Left colon (tissue), 2 donors: ENCODE measurements at regions not wholly inside any gene's neighbourhood (a gene's known extent, or its start where the extent isn't known, plus 50 kb on each side); places are given as distances from the start of the nearest gene placed in this dataset.
"Not testable (repeated sequence)": the region's sequence is repeated elsewhere in the genome, so short reads cannot be mapped to it uniquely, and the experiment has no call there.

ENCODE experiments used
- ATAC-seq: fragments of 200-7000 bp; cut with Tn5 transposase; one replicate; pipeline ENCODE4 v1.9.1; 2020; ENCODE audit warnings: mild to moderate bottlenecking, moderate library complexity
- DNase-seq, 2 donors: peaks; one replicate each; pipeline ENCODE4 v3.0.0-alpha.2; 2020
- intact Hi-C, 2 donors: fragments of 100-400 bp; cut with DNase I in 1 of 2; cut with micrococcal nuclease in 1 of 2; formaldehyde crosslinking; loops; one replicate each; pipeline versions ENCODE4 v1.11.2 to v1.14.0; 2022; cut with DNase I, micrococcal nuclease
- donor health status: DM: no; HTN: no; CAD: no.
- donor health status: DM: yes; HTN: yes; CAD: no.

DNA sequence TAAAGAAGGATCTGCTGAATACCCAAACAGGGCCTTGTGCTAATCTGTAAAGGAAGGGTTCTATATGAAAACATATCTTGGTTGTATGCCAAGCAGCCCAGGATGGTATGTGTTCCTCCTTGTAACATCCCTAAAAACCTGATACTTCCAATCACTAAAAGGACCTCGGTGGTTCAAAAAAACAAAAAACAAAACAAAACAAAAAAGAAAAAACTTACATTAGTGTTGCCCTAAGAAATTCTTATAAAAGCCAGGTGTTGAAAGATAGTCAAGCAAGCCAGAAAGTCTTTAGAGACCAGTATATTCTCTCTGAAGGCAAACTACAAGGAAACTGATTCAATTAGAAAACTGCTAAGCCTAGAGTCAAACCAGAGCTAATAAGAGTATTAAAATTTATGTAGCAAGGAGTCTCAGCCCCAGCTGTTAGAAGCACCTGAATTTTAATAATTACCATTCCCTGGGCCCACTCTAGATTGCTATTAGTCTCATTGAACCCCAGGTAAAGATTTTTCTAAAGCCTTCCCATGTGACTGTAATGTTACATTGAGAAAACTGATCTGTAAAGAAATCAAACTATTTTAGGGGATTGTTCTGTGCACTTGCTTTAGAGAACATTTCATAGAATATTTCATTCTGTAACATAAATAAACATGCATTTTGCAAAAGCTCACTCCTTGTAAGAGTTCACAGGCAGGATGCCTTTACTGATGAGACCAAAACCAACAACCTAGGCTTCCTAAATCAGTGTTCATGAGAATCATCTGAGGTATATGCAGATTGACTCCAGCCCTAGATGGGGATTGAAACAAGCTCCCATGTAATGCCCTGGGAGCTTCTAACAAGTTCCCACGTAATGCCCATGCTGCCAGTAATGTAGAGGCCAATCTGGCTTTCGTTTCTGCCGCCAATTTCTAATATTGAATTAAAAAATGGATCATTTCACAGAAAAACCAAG, 95.2 kb upstream of the BTN3A2 start:
- DNase-seq (no peak), ATAC-seq (no peak)
- intact Hi-C loops: no loop called here

DNA sequence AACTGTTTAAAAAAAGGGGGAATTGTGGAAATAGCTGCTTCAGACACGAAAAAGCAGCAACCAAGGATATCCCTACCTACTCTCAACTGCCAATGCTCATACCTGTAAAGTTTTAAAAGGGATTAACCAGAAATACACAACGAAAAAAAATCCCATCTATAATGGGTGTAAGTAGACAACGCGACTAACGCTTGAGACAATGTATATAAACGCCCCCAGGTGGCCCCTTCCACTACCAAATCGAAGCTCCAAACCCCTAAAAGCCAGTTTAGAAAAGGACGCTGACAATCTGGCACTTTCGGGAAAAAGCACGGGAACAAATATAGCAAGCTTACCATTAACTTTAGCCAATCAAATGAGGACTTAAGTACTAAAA, 94.5 kb upstream of the BTN3A2 start:
- ATAC-seq: no peak
- intact Hi-C loops: no loop called here

DNA sequence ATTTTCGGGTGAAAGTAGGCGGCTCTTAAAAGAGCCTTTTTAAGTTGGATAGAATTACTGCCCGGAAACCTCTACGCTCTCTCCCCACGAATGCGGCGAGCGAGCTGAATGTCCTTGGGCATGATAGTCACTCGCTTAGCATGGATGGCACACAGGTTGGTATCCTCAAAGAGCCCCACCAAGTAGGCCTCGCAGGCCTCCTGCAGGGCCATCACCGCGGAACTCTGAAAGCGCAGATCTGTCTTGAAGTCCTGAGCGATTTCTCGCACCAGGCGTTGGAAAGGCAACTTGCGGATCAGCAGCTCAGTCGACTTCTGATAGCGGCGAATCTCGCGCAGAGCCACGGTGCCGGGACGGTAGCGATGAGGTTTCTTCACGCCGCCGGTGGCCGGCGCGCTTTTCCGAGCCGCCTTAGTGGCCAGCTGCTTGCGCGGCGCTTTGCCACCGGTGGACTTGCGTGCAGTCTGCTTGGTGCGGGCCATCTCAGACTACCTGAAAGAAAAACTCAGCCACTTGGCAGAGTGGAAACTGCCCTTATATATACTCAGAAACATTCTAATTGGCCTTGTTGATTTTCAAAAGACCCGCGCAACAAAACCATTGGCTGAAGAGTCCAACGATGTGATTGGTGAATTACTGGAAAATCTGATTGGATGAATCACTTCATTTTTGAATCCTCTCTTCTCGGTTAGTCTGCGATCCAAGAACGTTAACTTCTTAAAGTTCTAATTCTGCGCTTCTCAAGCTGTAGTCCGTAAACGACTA, 93.9 kb upstream of the BTN3A2 start:
- intact Hi-C loops: no loop called here
- ATAC-seq (peak; percentile 59), DNase-seq (peak; percentile 64 to 71)

More for the DNA sequence above, 94.5 kb upstream of the BTN3A2 start:
- DNase-seq: no peak

DNA sequence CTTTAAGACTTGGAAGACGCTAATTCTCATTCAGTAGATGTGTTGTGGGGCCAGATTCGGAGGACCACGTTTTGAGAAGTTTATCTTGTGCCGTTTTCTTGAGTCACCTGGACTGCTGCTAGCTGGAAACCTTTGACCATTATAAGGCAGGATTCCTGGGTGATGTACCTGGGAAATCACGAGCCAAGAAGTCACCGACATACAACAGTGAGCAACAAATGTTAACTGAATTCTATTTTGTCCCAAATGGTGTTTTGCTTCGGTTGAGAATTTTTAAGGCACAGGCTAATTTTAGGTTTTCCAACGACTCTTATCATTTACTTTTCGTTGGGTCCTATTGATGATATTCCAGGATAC, 93.4 kb upstream of the BTN3A2 start:
- intact Hi-C loops: no loop called here
- no peak for DNase-seq
- ATAC-seq: peak; percentile 29

DNA sequence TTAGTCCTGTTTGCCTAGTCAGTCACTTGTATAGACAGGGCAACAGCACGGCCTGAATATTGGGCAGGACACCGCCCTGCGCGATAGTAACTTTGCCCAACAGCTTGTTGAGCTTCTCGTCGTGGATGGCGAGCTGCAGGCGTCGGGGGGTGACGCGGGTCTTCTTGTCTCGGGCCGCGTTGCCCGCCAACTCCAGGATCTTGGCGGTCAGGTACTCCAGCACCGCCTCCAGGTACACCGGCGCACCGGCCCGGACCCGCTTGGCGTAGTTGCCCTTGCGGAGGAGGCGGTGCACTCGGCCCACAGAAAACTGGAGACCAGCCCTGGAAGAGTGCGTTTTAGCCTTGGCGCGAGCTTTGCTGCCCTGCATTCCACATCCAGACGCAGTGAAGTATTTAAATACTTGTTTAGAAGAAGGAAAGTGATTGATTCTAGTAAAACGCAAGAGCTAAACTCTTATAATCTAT, 92.8 kb upstream of the BTN3A2 start:
- ATAC-seq: peak; percentile 65
- intact Hi-C loops: no loop called here
- peak; percentile 54 to 80 for DNase-seq

DNA sequence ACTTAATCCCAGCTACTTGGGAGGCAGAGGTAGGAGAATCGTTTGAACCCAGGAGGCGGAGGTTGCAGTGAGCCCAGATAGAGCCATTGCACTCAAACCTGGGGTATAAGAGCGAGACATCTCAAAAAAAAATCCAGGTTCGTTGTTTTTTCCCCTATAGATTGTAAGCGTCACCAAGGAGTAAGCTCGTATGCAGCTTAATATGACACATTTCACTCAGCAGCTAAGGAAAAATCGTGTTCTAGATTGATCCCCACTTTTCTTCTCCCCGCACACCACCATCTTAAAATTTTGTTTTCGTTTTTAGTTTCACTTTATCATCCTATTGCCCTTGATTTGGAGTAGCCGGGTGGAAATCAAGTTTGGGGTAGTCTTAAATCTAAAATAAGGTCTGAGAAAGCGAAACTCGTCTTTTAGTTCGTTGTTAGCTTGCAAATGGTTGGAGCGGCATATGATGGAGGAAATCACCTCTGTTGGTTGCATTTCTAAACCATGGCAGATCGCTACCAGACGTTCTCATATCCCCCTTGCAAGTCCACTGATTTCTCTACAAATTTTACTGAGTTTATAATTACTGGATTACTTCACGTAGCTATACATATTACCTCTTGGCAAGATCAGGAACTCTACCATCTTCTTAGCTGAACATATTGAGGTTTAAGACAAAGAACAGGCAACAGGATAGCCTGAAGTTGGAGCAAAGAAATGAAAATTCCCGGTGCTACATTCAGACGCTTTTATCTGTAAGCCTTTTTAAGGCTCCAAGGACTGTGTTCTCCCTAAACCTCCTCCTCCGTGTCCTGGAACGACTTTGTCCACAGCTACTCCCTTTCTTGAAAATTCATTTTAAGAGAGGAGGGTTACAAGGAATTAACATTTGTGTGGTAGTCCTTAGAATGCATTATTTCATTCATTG, 91.1 kb upstream of the BTN3A2 start:
- intact Hi-C loops: no loop called here
- DNase-seq (no peak), ATAC-seq (no peak)

DNA sequence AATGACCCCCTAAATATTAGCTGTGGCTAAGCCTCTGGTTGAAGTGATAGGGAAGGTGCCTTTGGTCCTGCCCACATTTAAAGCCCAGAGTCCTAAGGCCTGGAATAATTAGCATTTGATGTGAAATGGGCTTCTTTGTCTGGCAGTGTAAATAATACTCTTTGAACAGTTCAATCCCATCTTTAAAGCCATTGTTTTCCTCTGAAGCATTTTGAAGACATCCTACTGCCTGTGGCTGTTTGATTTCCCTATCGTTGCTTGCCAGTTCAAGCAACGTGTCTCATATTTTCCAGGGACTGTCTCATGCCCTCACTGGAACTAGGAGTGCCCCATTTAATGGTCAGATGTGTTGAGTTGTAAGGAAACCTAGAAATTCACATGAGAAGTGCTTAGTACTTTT, 89.3 kb upstream of the BTN3A2 start:
- ATAC-seq (no peak), DNase-seq (no peak)
- intact Hi-C loops: no loop called here

DNA sequence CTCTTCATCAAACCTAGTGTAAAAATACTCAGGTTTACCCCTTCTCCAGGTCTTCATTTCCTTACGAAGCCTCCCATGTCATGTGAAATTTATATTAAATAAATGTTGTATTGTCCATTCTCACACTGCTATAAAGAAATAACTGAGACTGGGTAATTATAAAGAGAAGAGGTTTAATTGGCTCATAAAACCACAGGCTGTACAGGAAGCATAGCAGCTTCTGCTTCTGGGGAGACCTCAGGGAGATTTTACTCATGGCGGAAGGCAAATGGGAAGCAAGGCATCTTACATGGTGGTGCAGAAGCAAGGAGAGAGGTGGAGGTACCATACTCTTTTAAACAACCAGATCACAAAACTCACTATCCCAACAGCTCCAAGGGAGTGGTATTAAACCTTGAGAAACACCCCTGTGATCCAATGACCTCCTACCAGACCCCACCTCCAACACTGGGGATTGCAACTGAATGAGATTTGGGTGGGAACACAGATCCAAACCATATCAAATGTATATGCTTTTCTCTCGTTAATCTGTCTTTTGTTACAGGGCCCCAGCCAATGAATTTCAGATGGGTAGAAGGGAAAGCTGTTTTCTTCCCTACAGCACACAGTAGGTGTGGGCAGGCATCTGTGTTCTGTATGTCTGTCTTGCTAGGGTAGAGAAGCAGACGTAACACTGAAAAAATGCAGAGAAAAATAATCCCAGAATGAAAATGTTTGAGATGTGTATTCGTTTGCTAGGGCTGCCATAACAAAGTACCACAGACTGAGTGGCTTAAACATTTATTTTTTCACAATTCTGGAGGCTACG, 88.0 kb upstream of the BTN3A2 start:
- no peak for DNase-seq
- intact Hi-C loops: no loop called here
- no peak for ATAC-seq

DNA sequence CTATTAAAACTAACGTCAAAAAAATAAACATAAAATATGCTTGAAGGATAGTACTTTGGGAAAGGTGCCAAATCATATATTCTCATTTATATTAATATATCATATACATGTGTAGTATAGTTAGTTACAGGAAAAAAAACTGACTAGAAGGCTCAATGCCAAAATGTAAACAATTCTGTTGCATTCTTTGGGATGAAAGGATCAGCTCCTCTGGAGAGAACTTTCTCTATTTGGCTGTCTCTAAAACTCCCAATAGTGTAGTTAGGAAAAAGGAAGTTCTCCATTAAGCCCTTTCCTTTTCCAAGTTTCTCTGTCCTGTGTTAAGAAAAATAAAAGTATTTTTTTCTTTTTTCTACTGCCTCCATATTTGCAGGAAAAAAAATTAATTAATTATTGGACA, 86.5 kb upstream of the BTN3A2 start:
- ATAC-seq (no peak), DNase-seq (no peak)
- intact Hi-C loops: no loop called here

DNA sequence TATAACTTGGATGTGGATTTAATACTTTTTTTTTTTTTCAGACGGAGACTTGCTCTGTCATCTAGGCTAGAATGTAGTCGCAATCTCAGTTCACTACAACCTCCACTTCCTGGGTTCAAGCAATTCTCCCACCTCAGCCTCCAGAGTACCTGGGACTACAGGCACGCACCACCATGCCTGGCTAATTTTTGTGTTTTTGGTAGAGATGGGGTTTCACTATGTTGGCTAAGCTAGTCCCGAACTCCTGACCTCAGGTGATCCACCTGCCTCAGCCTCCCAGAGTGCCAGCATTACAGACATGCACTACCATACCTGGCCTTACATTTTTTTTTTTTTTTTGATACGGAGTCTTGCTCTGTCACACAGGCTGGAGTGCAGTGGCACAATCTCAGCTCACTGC, 85.6 kb upstream of the BTN3A2 start:
- ATAC-seq, intact Hi-C loops: not testable (repeated sequence)

DNA sequence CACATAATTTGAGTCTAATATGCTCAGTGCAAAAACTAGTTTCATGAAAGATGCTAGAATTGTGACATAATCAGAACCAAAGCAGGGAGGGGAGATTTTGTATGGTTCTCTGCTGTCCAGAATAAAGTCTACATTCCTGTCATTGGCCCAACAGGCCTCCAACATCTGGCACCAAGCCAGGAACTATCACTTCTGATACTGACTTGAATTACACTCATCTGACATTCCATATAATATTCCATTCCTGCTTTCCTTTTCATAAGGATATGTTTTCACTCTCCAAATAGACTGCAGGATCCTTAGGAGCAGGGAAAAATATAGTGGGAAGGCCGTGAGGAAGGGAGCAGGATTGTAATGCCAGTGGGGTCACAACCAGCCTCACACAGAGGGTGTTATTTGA, 84.6 kb upstream of the BTN3A2 start:
- no peak for DNase-seq
- intact Hi-C loops: no loop called here
- ATAC-seq: no peak

More for the DNA sequence above, 85.6 kb upstream of the BTN3A2 start:
- DNase-seq: not testable (repeated sequence)

DNA sequence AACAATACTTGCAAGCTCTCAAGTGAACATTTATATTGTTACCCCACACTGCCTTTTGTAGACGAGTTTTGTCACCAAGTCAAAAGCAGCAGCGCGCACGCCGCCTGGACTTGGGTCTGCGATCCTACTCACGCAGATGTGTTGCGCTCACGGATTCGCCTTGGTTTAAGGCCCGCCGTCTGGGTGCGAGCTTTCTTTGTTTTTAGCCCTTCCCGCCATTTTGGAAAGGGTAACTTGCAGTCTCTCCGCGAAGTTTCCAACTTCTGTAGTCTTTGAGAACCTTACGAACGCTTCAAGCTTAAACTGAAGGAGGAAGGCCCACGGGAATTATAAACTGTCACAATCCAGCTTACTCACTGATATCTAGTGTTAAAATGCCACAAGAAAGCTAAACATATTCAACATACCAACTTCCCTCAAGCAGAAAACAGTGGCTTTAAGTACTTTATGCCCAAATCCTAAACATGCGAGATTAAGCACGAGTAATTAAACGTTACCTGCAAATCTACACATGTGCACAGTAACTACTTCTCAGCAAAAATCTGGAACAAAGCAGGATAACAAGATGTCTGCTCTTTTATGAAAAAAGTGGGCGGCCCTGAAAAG, 80.4 kb upstream of the BTN3A2 start:
- intact Hi-C loops: no loop called here
- ATAC-seq (peak; percentile 32), DNase-seq (peak; percentile 61 to 80)

DNA sequence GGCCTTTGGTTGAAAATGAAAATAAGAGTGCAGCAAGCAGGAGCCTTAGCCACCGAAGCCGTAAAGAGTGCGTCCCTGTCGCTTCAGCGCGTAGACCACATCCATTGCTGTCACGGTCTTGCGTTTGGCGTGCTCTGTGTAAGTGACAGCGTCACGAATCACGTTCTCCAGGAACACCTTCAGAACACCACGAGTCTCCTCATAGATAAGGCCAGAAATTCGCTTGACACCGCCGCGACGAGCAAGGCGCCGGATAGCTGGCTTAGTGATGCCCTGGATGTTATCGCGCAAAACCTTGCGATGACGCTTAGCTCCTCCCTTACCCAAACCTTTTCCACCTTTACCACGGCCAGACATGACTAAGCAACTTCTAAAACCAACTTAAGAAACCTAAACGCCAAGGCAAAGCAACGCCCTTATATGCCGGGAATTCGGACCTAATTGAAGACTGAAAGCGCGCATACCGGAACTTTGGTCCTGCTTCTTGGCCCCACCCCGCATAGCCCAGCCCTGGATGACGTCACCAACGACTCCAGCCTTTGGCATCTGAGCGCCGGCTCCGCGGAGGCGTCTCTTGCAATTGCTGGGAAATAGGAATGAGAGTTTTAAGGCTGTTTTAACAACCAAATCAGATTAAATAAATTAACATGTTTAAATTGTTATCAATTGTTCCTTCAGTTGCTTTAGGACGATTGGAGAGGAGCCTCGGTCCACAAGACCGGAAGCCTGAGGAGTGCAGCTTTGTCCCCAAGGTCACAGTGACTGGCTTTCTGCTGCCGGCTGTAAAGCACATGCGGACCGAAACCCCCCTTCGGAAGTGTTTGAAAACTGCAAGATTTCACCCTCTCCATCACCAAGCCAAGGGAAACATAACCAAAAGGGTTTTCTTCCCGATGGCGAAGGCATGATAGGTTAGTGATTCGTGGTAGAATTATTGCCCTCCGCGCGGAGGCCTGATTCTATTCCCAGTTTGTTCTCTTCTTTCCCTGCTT, 79.6 kb upstream of the BTN3A2 start:
- peak; percentile 99 for DNase-seq
- intact Hi-C loops: no loop called here
- peak; percentile 86 for ATAC-seq

DNA sequence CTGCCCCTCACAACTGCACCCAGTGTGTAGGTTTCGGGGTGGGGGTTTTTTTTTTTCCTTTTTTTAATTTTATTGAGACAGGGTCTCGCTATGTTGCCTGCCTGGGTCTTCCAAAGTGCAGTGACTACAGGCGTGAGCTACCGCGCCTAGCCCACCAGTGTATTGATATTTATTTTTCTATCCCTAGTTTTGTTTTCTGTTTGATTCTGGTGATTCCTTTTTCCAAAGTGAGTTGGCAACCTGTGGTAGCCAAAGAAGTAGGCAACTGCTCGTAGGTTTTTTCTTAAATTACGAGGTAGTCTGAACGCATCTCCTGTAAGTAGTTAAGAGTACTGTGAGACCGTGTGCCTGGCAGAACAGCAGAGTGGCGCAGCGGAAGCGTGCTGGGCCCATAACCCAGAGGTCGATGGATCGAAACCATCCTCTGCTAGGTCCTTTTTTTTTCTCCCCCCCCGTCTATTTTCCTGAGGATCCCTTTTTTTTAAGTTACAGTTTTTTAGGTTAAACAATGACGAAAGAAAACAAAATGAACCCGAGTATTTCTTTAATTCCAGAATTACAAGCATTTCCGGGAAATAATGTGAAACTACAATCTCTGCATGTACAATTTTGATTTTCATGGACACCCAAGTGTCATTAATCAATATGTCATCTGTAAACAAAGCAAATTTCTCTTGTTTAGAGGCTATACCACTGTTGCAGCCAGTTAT, 78.7 kb upstream of the BTN3A2 start:
- intact Hi-C loops: no loop called here
- ATAC-seq (peak; percentile 50), DNase-seq (peak in 1 of 2 donors; percentile 70)

DNA sequence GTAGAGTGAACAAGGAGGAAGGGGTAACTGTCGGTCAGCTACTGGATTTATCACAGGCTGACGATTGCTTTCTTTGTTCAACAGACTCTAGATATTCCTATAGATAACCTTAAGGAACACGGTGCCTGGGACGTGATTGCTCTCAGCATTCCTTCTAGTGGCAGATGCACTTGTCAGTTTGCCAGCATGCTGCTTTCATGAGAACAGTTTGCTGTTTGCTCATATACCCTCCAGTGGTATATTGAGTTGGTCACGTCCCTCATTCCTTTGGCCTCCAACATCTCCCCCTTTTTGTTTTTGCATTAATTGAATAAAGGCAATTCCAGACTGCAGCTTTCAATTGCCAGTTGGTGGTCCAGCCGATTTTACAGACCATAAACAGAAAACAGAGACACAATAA, 76.8 kb upstream of the BTN3A2 start:
- intact Hi-C loops: no loop called here
- ATAC-seq (no peak), DNase-seq (no peak)

DNA sequence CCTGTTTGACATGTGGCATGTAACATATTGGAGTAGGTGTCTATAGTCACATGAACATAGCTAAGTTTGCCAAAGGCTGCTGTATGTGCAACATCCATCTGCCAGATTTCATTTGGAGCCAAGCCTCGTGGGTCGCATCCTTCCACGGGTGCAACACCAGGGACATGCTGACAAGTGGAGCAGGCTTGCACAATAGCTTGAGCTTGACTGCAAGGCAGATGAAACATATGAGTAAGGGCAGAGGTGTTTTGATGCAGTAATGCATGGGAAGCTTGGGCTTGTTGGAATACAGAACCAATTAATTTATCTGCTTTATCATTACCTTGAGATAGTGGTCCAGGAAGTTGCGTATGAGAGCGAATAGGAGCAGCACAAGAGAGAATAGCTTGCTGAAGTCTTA, 74.1 kb upstream of the BTN3A2 start:
- DNase-seq: no peak
- ATAC-seq: no peak
- intact Hi-C loops: no loop called here
